SU-DHL-6 (cell line): ENCODE measurements at regions not wholly inside any gene's neighbourhood (a gene's known extent, or its start where the extent isn't known, plus 50 kb on each side); places are given as distances from the start of the nearest gene placed in this dataset.

Source experiments
- H2AFZ ChIP-seq: fragments of 200-600 bp; sonication (generic); 2 replicates; pipeline ENCODE4 v1.6.1; 2014; ENCODE audit warnings: low read depth, mild to moderate bottlenecking, moderate library complexity, mixed read lengths, antibody characterized with exemption, low read length; ENCODE audit not compliant: severe bottlenecking
- H3F3A ChIP-seq: fragments of 200-600 bp; shearing (Covaris generic); 2 replicates; pipeline ENCODE4 v1.6.0; 2016; ENCODE audit warnings: antibody characterized with exemption, mild to moderate bottlenecking; ENCODE audit not compliant: insufficient read depth
- H3K27ac ChIP-seq: fragments of 200-600 bp; sonication (generic); 2 replicates; pipeline ENCODE4 v1.5.1; 2016; ENCODE audit warnings: low read depth, mild to moderate bottlenecking, low read length, moderate library complexity, mixed read lengths
- H3K27me3 ChIP-seq: fragments of 200-600 bp; sonication (generic), shearing (Covaris generic); 2 replicates; pipeline ENCODE4 v1.6.0; 2014; ENCODE audit warnings: mild to moderate bottlenecking, low read length
- H3K36me3 ChIP-seq: fragments of 200-600 bp; sonication (generic); 2 replicates; pipeline ENCODE4 v1.6.1; 2014; ENCODE audit warnings: mild to moderate bottlenecking, low read length, mixed read lengths
- H3K4me2 ChIP-seq: fragments of 300-600, 200-600 bp; shearing (Covaris generic), sonication (generic); 2 replicates; pipeline ENCODE4 v1.6.0; 2014; ENCODE audit warnings: low read length, low read depth, mild to moderate bottlenecking; ENCODE audit not compliant: poor library complexity, severe bottlenecking
- H3K4me3 ChIP-seq: fragments of 200-600 bp; sonication (generic); 2 replicates; pipeline ENCODE4 v1.5.1; 2014; ENCODE audit warnings: antibody characterized with exemption, low read length, mild to moderate bottlenecking, mixed read lengths; ENCODE audit not compliant: insufficient read depth, poor library complexity, severe bottlenecking
- H3K79me2 ChIP-seq: fragments of 200-600 bp; sonication (generic); 2 replicates; pipeline ENCODE4 v1.6.1; 2014; ENCODE audit warnings: mild to moderate bottlenecking, low read length, moderate library complexity; ENCODE audit not compliant: insufficient read depth
- H3K9ac ChIP-seq: fragments of 200-600 bp; sonication (generic); 2 replicates; pipeline ENCODE4 v1.7.0; 2014; ENCODE audit warnings: mild to moderate bottlenecking, low read length
- H3K9me2 ChIP-seq: fragments of 200-600 bp; sonication (generic); replicated peaks from 2 replicates; pipeline ENCODE4 v1.6.1; 2014; ENCODE audit warnings: low read length; ENCODE audit not compliant: insufficient read depth
- H3K9me3 ChIP-seq: fragments of 200-600 bp; sonication (generic); 2 replicates; pipeline ENCODE4 v1.6.1; 2014; ENCODE audit warnings: low read length, mixed read lengths; ENCODE audit not compliant: insufficient read depth
- H4K20me1 ChIP-seq: fragments of 200-600 bp; sonication (generic); 2 replicates; pipeline ENCODE4 v1.6.1; 2014; ENCODE audit warnings: low read depth, mild to moderate bottlenecking, antibody characterized with exemption, low read length, moderate library complexity, mixed read lengths
- CTCF ChIP-seq: fragments of 200-600 bp; sonication (generic); IDR thresholded peaks from one replicate; pipeline ENCODE4 v1.5.1; 2017; ENCODE audit warnings: antibody characterized with exemption, mild to moderate bottlenecking, low read length, moderate library complexity; ENCODE audit not compliant: insufficient read depth, poor library complexity, severe bottlenecking
- EZH2phosphoT487 ChIP-seq: fragments of 200-600 bp; sonication (generic), shearing (Covaris generic); conservative IDR thresholded peaks from 2 replicates; pipeline ENCODE4 v1.6.1; 2018; ENCODE audit warnings: mild to moderate bottlenecking, antibody characterized with exemption, low read length, moderate library complexity, mixed read lengths

GRCh38 chr18:73626221-73626620 lies 521.4 kb downstream of the FBXO15 start:
- H3K27ac ChIP-seq, result no peak overlapping the region

GRCh38 chr18:73621091-73621490 lies 526.5 kb downstream of the FBXO15 start:
- H3K36me3 ChIP-seq, result no peaks in the 10 kb centered on the region
- no peak overlapping the region for H3K9ac ChIP-seq
- no peaks in the 10 kb centered on the region for H4K20me1 ChIP-seq
- TF ChIP-seq CTCF, result no peak
- TF ChIP-seq EZH2phosphoT487, result no peak
- H3K4me2 ChIP-seq, result no peak overlapping the region
- H3K9me2 ChIP-seq, result no peaks in the 10 kb centered on the region
- no peaks in the 10 kb centered on the region for H3K79me2 ChIP-seq
- H2AFZ ChIP-seq, result no peak overlapping the region
- no peak overlapping the region for H3K27ac ChIP-seq
- H3K9me3 ChIP-seq, result no peaks in the 10 kb centered on the region
- no peaks in the 10 kb centered on the region for H3K27me3 ChIP-seq
- no peaks in the 10 kb centered on the region for H3F3A ChIP-seq
- H3K4me3 ChIP-seq, result no peak overlapping the region

More at GRCh38 chr18:73626221-73626620, 521.4 kb downstream of the FBXO15 start:
- no peaks in the 10 kb centered on the region for H3K27me3 ChIP-seq
- no peaks in the 10 kb centered on the region for H3K9me2 ChIP-seq
- H3K4me2 ChIP-seq, result no peak overlapping the region
- no peaks in the 10 kb centered on the region for H3K9me3 ChIP-seq
- no peaks in the 10 kb centered on the region for H3K79me2 ChIP-seq
- no peak overlapping the region for H2AFZ ChIP-seq
- H3K4me3 ChIP-seq, result no peak overlapping the region
- H3K9ac ChIP-seq, result no peak overlapping the region
- no peaks in the 10 kb centered on the region for H4K20me1 ChIP-seq
- H3K36me3 ChIP-seq, result no peaks in the 10 kb centered on the region
- no peaks in the 10 kb centered on the region for H3F3A ChIP-seq
- TF ChIP-seq CTCF, result no peak
- TF ChIP-seq EZH2phosphoT487, result no peak

- H3K79me2 ChIP-seq, result no peaks in the 10 kb centered on the region
- H3K4me3 ChIP-seq, result no peak overlapping the region
- no peaks in the 10 kb centered on the region for H3K27me3 ChIP-seq
- no peak for TF ChIP-seq EZH2phosphoT487
- TF ChIP-seq CTCF, result no peak
- no peaks in the 10 kb centered on the region for H3K9me3 ChIP-seq
- no peak overlapping the region for H2AFZ ChIP-seq
- H3K27ac ChIP-seq, result no peak overlapping the region
- no peaks in the 10 kb centered on the region for H3K36me3 ChIP-seq
- H3F3A ChIP-seq, result no peaks in the 10 kb centered on the region
- no peaks in the 10 kb centered on the region for H4K20me1 ChIP-seq
- no peak overlapping the region for H3K4me2 ChIP-seq
- H3K9me2 ChIP-seq, result no peaks in the 10 kb centered on the region; the same call in 1 of the 2 replicates
- H3K9ac ChIP-seq, result no peak overlapping the region
These were observed 529.7 kb downstream of the FBXO15 start for GRCh38 chr18:73617981-73618380.

- Histone ChIP-seq H4K20me1 (no peaks in the 10 kb centered on the region), H3K79me2 (no peaks in the 10 kb centered on the region), H2AFZ (no peak overlapping the region), H3K9me2 (no peaks in the 10 kb centered on the region; the same call in 1 of the 2 replicates), H3K4me3 (no peak overlapping the region), H3K9ac (no peak overlapping the region), H3K9me3 (no peaks in the 10 kb centered on the region), H3F3A (no peaks in the 10 kb centered on the region), H3K4me2 (no peak overlapping the region), H3K27ac (no peak overlapping the region), H3K27me3 (no peaks in the 10 kb centered on the region), H3K36me3 (no peaks in the 10 kb centered on the region)
- TF ChIP-seq CTCF (no peak), EZH2phosphoT487 (no peak)
These were observed 532.1 kb downstream of the FBXO15 start for GRCh38 chr18:73615506-73615905.
